SK-N-SH treated with all-trans-retinoic acid at 6 μM for 48 hours (cell line): ENCODE measurements at regions not wholly inside any gene's neighbourhood (a gene's known extent, or its start where the extent isn't known, plus 50 kb on each side); places are given as distances from the start of the nearest gene placed in this dataset.

Experiments
- ATAC-seq: fragments of 200-7000 bp; cut with Tn5 transposase; 3 replicates; pipeline ENCODE4 v1.9.1; 2020; ENCODE audit warnings: mild to moderate bottlenecking, moderate library complexity
- CREB5 ChIP-seq: fragments of 250-450 bp; sonication (Bioruptor Pico); IDR thresholded peaks from 2 replicates; pipeline ENCODE4 v1.5.1; 2020; ENCODE audit warnings: low read depth, mild to moderate bottlenecking, moderate library complexity
- CSDC2 ChIP-seq: fragments of 250-450 bp; sonication (Bioruptor Pico); IDR thresholded peaks from 2 replicates; pipeline ENCODE4 v1.5.0; 2020; ENCODE audit warnings: mild to moderate bottlenecking, moderate library complexity
- CSRNP3 ChIP-seq: fragments of 250-450 bp; sonication (Bioruptor Pico); IDR thresholded peaks from 2 replicates; pipeline ENCODE4 v1.5.1; 2021; ENCODE audit warnings: mild to moderate bottlenecking, moderate library complexity
- ESRRG ChIP-seq: fragments of 250-450 bp; sonication (Bioruptor Pico); IDR thresholded peaks from 2 replicates; pipeline ENCODE4 v1.6.1; 2021; ENCODE audit warnings: mild to moderate bottlenecking
- GLIS3 ChIP-seq: fragments of 250-450 bp; sonication (Bioruptor Pico); IDR thresholded peaks from 2 replicates; pipeline ENCODE4 v1.5.0; 2020; ENCODE audit warnings: mild to moderate bottlenecking, moderate library complexity
- ISL1 ChIP-seq: fragments of 250-450 bp; sonication (Bioruptor Pico); IDR thresholded peaks from 2 replicates; pipeline ENCODE4 v2.1.2; 2022; ENCODE audit warnings: mild to moderate bottlenecking, moderate library complexity
- PATZ1 ChIP-seq: fragments of 250-450 bp; sonication (Bioruptor Pico); IDR thresholded peaks from 2 replicates; pipeline ENCODE4 v1.8.0; 2020; ENCODE audit warnings: mild to moderate bottlenecking, moderate library complexity, borderline replicate concordance
- RARB ChIP-seq: fragments of 250-450 bp; sonication (Bioruptor Pico); IDR thresholded peaks from 2 replicates; pipeline ENCODE4 v1.8.0; 2021; ENCODE audit warnings: mild to moderate bottlenecking, moderate library complexity
- SNAI2 ChIP-seq: fragments of 250-450 bp; sonication (Bioruptor Pico); IDR thresholded peaks from 2 replicates; pipeline ENCODE4 v1.5.0; 2020; ENCODE audit warnings: mild to moderate bottlenecking, moderate library complexity
- TCF4 ChIP-seq: fragments of 250-450 bp; sonication (Bioruptor Pico); IDR thresholded peaks from 2 replicates; pipeline ENCODE4 v1.8.0; 2021; ENCODE audit warnings: mild to moderate bottlenecking, moderate library complexity, borderline replicate concordance
- TOX ChIP-seq: fragments of 250-450 bp; sonication (Bioruptor Pico); IDR thresholded peaks from 2 replicates; pipeline ENCODE4 v1.8.0; 2021; ENCODE audit warnings: mild to moderate bottlenecking, moderate library complexity, borderline replicate concordance
- TSHZ2 ChIP-seq: fragments of 250-450 bp; sonication (Bioruptor Pico); IDR thresholded peaks from 2 replicates; pipeline ENCODE4 v1.5.0; 2020; ENCODE audit warnings: mild to moderate bottlenecking, moderate library complexity
- ZC3H10 ChIP-seq: fragments of 250-450 bp; sonication (Bioruptor Pico); IDR thresholded peaks from 2 replicates; pipeline ENCODE4 v1.5.1; 2021; ENCODE audit warnings: mild to moderate bottlenecking, moderate library complexity
- ZNF565 ChIP-seq: fragments of 450-650 bp; formaldehyde crosslinking; conservative IDR thresholded peaks from 2 replicates; pipeline ENCODE4 v1.5.0; 2020; ENCODE audit warnings: low read depth, mild to moderate bottlenecking, moderate library complexity
- ZNF70 ChIP-seq: fragments of 450-650 bp; formaldehyde crosslinking; IDR thresholded peaks from 2 replicates; pipeline ENCODE4 v1.5.0; 2020; ENCODE audit warnings: mild to moderate bottlenecking, moderate library complexity
- ZNF8 ChIP-seq: fragments of 450-650 bp; formaldehyde crosslinking; IDR thresholded peaks from 2 replicates; pipeline ENCODE4 v1.5.0; 2020; ENCODE audit warnings: mild to moderate bottlenecking, moderate library complexity

GRCh38 chr3:28726840-28727239 is 378.2 kb upstream of the AZI2 start:
- no peak for TF ChIP-seq ZNF8 (CRISPR knock-in tag)
- no peak for TF ChIP-seq CSRNP3 (CRISPR knock-in tag)
- TF ChIP-seq SNAI2, result no peak
- TF ChIP-seq ZNF70, result no peak
- no peak for TF ChIP-seq GLIS3 (CRISPR knock-in tag)
- no peak for TF ChIP-seq ESRRG
- TF ChIP-seq PATZ1 (CRISPR knock-in tag), result no peak
- TF ChIP-seq ISL1 (CRISPR knock-in tag), result no peak
- no peak for TF ChIP-seq TOX
- ATAC-seq, result peak; percentile 88

- TF ChIP-seq ZC3H10 (CRISPR knock-in tag), result no peak
- no peak for TF ChIP-seq CREB5 (CRISPR knock-in tag)
- TF ChIP-seq SNAI2, result no peak
- TF ChIP-seq TCF4 (CRISPR knock-in tag), result no peak
- ATAC-seq, result no peak
Measured at GRCh38 chr3:28727307-28727706, 378.7 kb upstream of the AZI2 start.

- ATAC-seq, result no peak
- TF ChIP-seq ZNF8 (CRISPR knock-in tag) (no peak), CSDC2 (no peak), CREB5 (CRISPR knock-in tag) (no peak), CSRNP3 (CRISPR knock-in tag) (no peak), TSHZ2 (CRISPR knock-in tag) (no peak), ZNF70 (no peak), GLIS3 (CRISPR knock-in tag) (no peak), RARB (CRISPR knock-in tag) (no peak), ZNF565 (CRISPR knock-in tag) (no peak), SNAI2 (no peak), ESRRG (no peak), PATZ1 (CRISPR knock-in tag) (no peak)
Measured at GRCh38 chr3:28738425-28738824, 389.8 kb upstream of the AZI2 start.
